Cardiac fibroblast (primary cell): ENCODE measurements at regions not wholly inside any gene's neighbourhood (a gene's known extent, or its start where the extent isn't known, plus 50 kb on each side); places are given as distances from the start of the nearest gene placed in this dataset.

Experiments
- DNase-seq, 2 donors: peaks; one replicate each; pipeline versions ENCODE4 v3.0.0 to v3.0.0-alpha.2; 2010; ENCODE audit warnings: low read depth in 2 of 2
- H3K4me3 ChIP-seq, 2 donors: replicated peaks in 1 of 2; 1 replicate in 1 of 2; 2 replicates in 1 of 2; pipeline ENCODE4 v1.5.1; 2011; ENCODE audit warnings: low read depth in 2 of 2, low read length in 2 of 2, mild to moderate bottlenecking in 2 of 2, moderate library complexity in 1 of 2
- CTCF ChIP-seq: IDR thresholded peaks from one replicate; pipeline ENCODE4 v1.5.1; 2011; ENCODE audit warnings: low read depth, mild to moderate bottlenecking, low read length, inconsistent platforms

- peak; percentile 81 to 86 for DNase-seq
- no peak overlapping the region for H3K4me3 ChIP-seq
- peak; percentile 52 for TF ChIP-seq CTCF
These were observed 137.1 kb upstream of the CCDC68 start for GRCh38 chr18:55096263-55096951.

GRCh38 chr18:55095584-55095983 is 136.3 kb upstream of the CCDC68 start:
- H3K4me3 ChIP-seq = no peak overlapping the region
- TF ChIP-seq CTCF = no peak
- no peak for DNase-seq

- no peak for DNase-seq
- TF ChIP-seq CTCF = no peak
- no peak overlapping the region for H3K4me3 ChIP-seq
These were observed 134.5 kb upstream of the CCDC68 start for GRCh38 chr18:55093808-55094207.

GRCh38 chr18:55093295-55093694 is 134.0 kb upstream of the CCDC68 start:
- DNase-seq = no peak
- H3K4me3 ChIP-seq = no peak overlapping the region
- TF ChIP-seq CTCF = no peak

- no peak overlapping the region for H3K4me3 ChIP-seq
- no peak for DNase-seq
- TF ChIP-seq CTCF = no peak
These were observed 132.9 kb upstream of the CCDC68 start for GRCh38 chr18:55092166-55092565.

- no peak for TF ChIP-seq CTCF
- no peak for DNase-seq
- no peak overlapping the region for H3K4me3 ChIP-seq
These were observed 131.4 kb upstream of the CCDC68 start for GRCh38 chr18:55090564-55091188.
